ENCODE measurements at regions not wholly inside any gene's neighbourhood (a gene's known extent, or its start where the extent isn't known, plus 50 kb on each side); places are given as distances from the start of the nearest gene placed in this dataset.

- peak overlapping the region; percentile 86 for H3K27ac ChIP-seq
These were observed 207.8 kb downstream of the ENC1 start for GRCh38 chr5:74432721-74433120.

GRCh38 chr5:74432216-74432615, 208.3 kb downstream of the ENC1 start:
- Mint-ChIP-seq H3K4me3 (no peak overlapping the region), H3K27me3 (ENCODE audit: insufficient read depth, low read depth) (peaks cover 12% of the 10 kb centered on the region), H3K27ac (no peak overlapping the region), H3K36me3 (peaks cover 7% of the 10 kb centered on the region), H3K4me1 (peaks cover 32% of the 10 kb centered on the region), H3K9me3 (peaks cover 26% of the 10 kb centered on the region)
- H4K20me1 ChIP-seq (ENCODE audit: low read depth) = no peaks in the 10 kb centered on the region
- H3K4me2 ChIP-seq = peak overlapping the region; percentile 73
- no peak overlapping the region for H3K27ac ChIP-seq
- H3K4me1 ChIP-seq = peaks cover 42% of the 10 kb centered on the region
- no peak overlapping the region for H3K9ac ChIP-seq
- DNase-seq (ENCODE audit: low spot score) = no peak
- H2AFZ ChIP-seq (replicated peaks) = no peak overlapping the region
- no peak overlapping the region for H3K4me3 ChIP-seq
- peaks cover 5% of the 10 kb centered on the region for H3K9me3 ChIP-seq (ENCODE audit: low read depth)
- no peaks in the 10 kb centered on the region for H3K79me2 ChIP-seq (ENCODE audit: low read depth)
- no peak for TF ChIP-seq EZH2phosphoT487 (IDR thresholded peaks at IDR 0.05)
- no peak for TF ChIP-seq EZH2 (IDR thresholded peaks at IDR 0.05)
- TF ChIP-seq, protein P1, sequence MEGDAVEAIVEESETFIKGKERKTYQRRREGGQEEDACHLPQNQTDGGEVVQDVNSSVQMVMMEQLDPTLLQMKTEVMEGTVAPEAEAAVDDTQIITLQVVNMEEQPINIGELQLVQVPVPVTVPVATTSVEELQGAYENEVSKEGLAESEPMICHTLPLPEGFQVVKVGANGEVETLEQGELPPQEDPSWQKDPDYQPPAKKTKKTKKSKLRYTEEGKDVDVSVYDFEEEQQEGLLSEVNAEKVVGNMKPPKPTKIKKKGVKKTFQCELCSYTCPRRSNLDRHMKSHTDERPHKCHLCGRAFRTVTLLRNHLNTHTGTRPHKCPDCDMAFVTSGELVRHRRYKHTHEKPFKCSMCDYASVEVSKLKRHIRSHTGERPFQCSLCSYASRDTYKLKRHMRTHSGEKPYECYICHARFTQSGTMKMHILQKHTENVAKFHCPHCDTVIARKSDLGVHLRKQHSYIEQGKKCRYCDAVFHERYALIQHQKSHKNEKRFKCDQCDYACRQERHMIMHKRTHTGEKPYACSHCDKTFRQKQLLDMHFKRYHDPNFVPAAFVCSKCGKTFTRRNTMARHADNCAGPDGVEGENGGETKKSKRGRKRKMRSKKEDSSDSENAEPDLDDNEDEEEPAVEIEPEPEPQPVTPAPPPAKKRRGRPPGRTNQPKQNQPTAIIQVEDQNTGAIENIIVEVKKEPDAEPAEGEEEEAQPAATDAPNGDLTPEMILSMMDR (IDR thresholded peaks at IDR 0.05) = no peak
- H3K27me3 ChIP-seq = no peaks in the 10 kb centered on the region
- H3K36me3 ChIP-seq = no peaks in the 10 kb centered on the region
- peaks cover 36% of the 10 kb centered on the region for H3F3A ChIP-seq (ENCODE audit: low read depth)

More at GRCh38 chr5:74432721-74433120, 207.8 kb downstream of the ENC1 start:
- Histone ChIP-seq H3K4me2 (peak overlapping the region; percentile 73), H3K9ac (no peak overlapping the region), H3K36me3 (no peaks in the 10 kb centered on the region), H3K27me3 (no peaks in the 10 kb centered on the region), H3K79me2 (ENCODE audit: low read depth) (no peaks in the 10 kb centered on the region), H3K9me3 (ENCODE audit: low read depth) (peaks cover 7% of the 10 kb centered on the region), H4K20me1 (ENCODE audit: low read depth) (no peaks in the 10 kb centered on the region), H3F3A (ENCODE audit: low read depth) (peaks cover 36% of the 10 kb centered on the region), H3K4me3 (peak overlapping the region; percentile 18), H3K4me1 (peaks cover 42% of the 10 kb centered on the region), H2AFZ (replicated peaks) (no peak overlapping the region)
- Mint-ChIP-seq H3K4me1 (peaks cover 32% of the 10 kb centered on the region), H3K4me3 (no peak overlapping the region), H3K27me3 (ENCODE audit: insufficient read depth, low read depth) (peaks cover 12% of the 10 kb centered on the region), H3K36me3 (peaks cover 9% of the 10 kb centered on the region), H3K9me3 (peaks cover 30% of the 10 kb centered on the region), H3K27ac (no peak overlapping the region)
- TF ChIP-seq EZH2phosphoT487 (IDR thresholded peaks at IDR 0.05) (no peak), EZH2 (IDR thresholded peaks at IDR 0.05) (no peak)
- TF ChIP-seq, protein P1 (IDR thresholded peaks at IDR 0.05) = no peak
- DNase-seq (ENCODE audit: low spot score) = no peak

DNA sequence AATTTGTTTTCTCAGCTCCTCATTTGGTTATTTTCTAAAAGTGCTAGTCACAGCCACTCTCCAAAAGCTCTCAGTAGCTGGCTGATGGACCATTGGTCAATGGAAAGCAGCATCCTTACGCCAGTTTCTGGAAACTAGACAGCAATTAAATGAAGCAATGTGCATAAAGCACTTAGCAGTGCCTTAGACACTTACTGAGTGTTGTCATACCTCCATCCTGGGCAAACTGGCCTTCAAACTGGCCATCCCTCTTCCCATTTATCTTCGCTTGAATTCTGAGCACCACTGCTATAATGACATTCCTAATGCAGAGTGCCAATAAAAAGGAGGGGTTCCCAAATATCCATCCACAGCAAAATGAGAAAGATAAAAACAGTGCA, 209.2 kb downstream of the ENC1 start:
- Mint-ChIP-seq H3K4me3 (no peak overlapping the region), H3K9me3 (peaks cover 26% of the 10 kb centered on the region), H3K27ac (no peak overlapping the region), H3K36me3 (peaks cover 2% of the 10 kb centered on the region), H3K4me1 (peaks cover 32% of the 10 kb centered on the region), H3K27me3 (ENCODE audit: insufficient read depth, low read depth) (peaks cover 7% of the 10 kb centered on the region)
- H3K9me3 ChIP-seq (ENCODE audit: low read depth) = no peaks in the 10 kb centered on the region
- no peak overlapping the region for H3K27ac ChIP-seq
- no peaks in the 10 kb centered on the region for H3K36me3 ChIP-seq
- H3K9ac ChIP-seq = no peak overlapping the region
- no peak for DNase-seq (ENCODE audit: low spot score)
- H2AFZ ChIP-seq (replicated peaks) = no peak overlapping the region
- H3K27me3 ChIP-seq = no peaks in the 10 kb centered on the region
- peaks cover 42% of the 10 kb centered on the region for H3K4me1 ChIP-seq
- TF ChIP-seq, protein P1 (IDR thresholded peaks at IDR 0.05) = no peak
- TF ChIP-seq EZH2 (IDR thresholded peaks at IDR 0.05) = no peak
- TF ChIP-seq EZH2phosphoT487 (IDR thresholded peaks at IDR 0.05) = no peak
- peaks cover 36% of the 10 kb centered on the region for H3F3A ChIP-seq (ENCODE audit: low read depth)
- no peak overlapping the region for H3K4me3 ChIP-seq
- H3K4me2 ChIP-seq = no peak overlapping the region
- no peaks in the 10 kb centered on the region for H4K20me1 ChIP-seq (ENCODE audit: low read depth)
- H3K79me2 ChIP-seq (ENCODE audit: low read depth) = no peaks in the 10 kb centered on the region
